HG03108 (cell line): ENCODE measurements at regions not wholly inside any gene's neighbourhood (a gene's known extent, or its start where the extent isn't known, plus 50 kb on each side); places are given as distances from the start of the nearest gene placed in this dataset.
"Not testable (repeated sequence)": the region's sequence is repeated elsewhere in the genome, so short reads cannot be mapped to it uniquely, and the experiment has no call there.

ENCODE experiments used
- ATAC-seq: cut with Tn5 transposase; IDR thresholded peaks from one replicate; pipeline ENCODE4 v1.9.1; 2021; ENCODE audit warnings: moderate library complexity; ENCODE audit not compliant: unreplicated experiment

- no peak for ATAC-seq
Measured at GRCh38 chr16:85270374-85270773, 158.1 kb upstream of the CIBAR2 start.

GRCh38 chr16:85271198-85271597 is 158.9 kb upstream of the CIBAR2 start:
- no peak for ATAC-seq

GRCh38 chr16:85273293-85273692 is 161.0 kb upstream of the CIBAR2 start:
- no peak for ATAC-seq

GRCh38 chr16:85274501-85274900 is 162.2 kb upstream of the CIBAR2 start:
- no peak for ATAC-seq

- no peak for ATAC-seq
Measured at GRCh38 chr16:85274924-85275323, 162.7 kb upstream of the CIBAR2 start.

GRCh38 chr16:85275533-85276249 is 163.4 kb upstream of the CIBAR2 start:
- no peak for ATAC-seq

GRCh38 chr16:85276258-85276657 is 164.0 kb upstream of the CIBAR2 start:
- no peak for ATAC-seq

- ATAC-seq, result no peak
Measured at GRCh38 chr16:85276721-85277120, 164.4 kb upstream of the CIBAR2 start.

GRCh38 chr16:85278839-85279238 is 166.6 kb upstream of the CIBAR2 start:
- no peak for ATAC-seq

GRCh38 chr16:85279402-85279801 is 167.1 kb upstream of the CIBAR2 start:
- ATAC-seq, result no peak

- no peak for ATAC-seq
Measured at GRCh38 chr16:85279825-85280545, 167.7 kb upstream of the CIBAR2 start.

GRCh38 chr16:85281181-85281580 is 168.9 kb upstream of the CIBAR2 start:
- ATAC-seq, result no peak

GRCh38 chr16:85282842-85283241 is 170.6 kb upstream of the CIBAR2 start:
- no peak for ATAC-seq

- ATAC-seq, result no peak
Measured at GRCh38 chr16:85283305-85284050, 171.2 kb upstream of the CIBAR2 start.

- ATAC-seq, result no peak
Measured at GRCh38 chr16:85284141-85284817, 172.0 kb upstream of the CIBAR2 start.

GRCh38 chr16:85285681-85286065 is 173.4 kb upstream of the CIBAR2 start:
- ATAC-seq, result no peak

- no peak for ATAC-seq
Measured at GRCh38 chr16:85286066-85286831, 174.0 kb upstream of the CIBAR2 start.

- no peak for ATAC-seq
Measured at GRCh38 chr16:85286951-85287814, 174.9 kb upstream of the CIBAR2 start.

GRCh38 chr16:85287815-85288109 is 175.5 kb upstream of the CIBAR2 start:
- not testable (repeated sequence) for ATAC-seq

GRCh38 chr16:85288341-85288868 is 176.1 kb upstream of the CIBAR2 start:
- ATAC-seq, result no peak
